GM23248 (cell line): ENCODE measurements at regions not wholly inside any gene's neighbourhood (a gene's known extent, or its start where the extent isn't known, plus 50 kb on each side); places are given as distances from the start of the nearest gene placed in this dataset.

ENCODE experiments used
- EZH2 ChIP-seq: fragments of 200-600 bp; sonication (generic); IDR thresholded peaks from 2 replicates; pipeline ENCODE4 v1.6.1; 2018; ENCODE audit warnings: antibody characterized with exemption, mild to moderate bottlenecking; ENCODE audit not compliant: insufficient read depth, poor library complexity, severe bottlenecking
- EZH2phosphoT487 ChIP-seq: fragments of 200-600 bp; sonication (generic); IDR thresholded peaks from 2 replicates; pipeline ENCODE4 v1.6.1; 2018; ENCODE audit warnings: antibody characterized with exemption, moderate library complexity, mild to moderate bottlenecking, low read depth; ENCODE audit not compliant: insufficient read depth

GRCh38 chr2:106037262-106037661 lies 156.8 kb downstream of the UXS1 start:
- TF ChIP-seq EZH2: no peak
- no peak for TF ChIP-seq EZH2phosphoT487
